ENCODE measurements at regions not wholly inside any gene's neighbourhood (a gene's known extent, or its start where the extent isn't known, plus 50 kb on each side); places are given as distances from the start of the nearest gene placed in this dataset.

DNA sequence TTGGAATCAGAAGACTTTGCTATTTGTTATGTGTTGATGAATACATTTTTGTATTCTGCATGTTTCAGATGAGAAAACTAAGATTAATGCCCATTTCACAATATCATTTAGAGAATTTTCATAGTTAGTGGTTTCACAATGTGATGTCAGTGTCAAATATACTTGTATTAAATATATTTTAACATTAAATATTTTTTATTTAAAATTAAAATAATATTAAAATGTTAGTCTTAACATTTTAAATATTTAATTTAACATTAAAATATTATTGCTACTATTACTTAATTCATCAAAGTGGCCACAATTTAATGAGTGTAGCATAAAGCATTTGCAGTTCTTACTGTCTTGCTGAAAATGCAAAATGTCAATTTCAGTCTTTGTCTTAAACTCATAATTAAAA lies 478.8 kb downstream of the KCNJ2 start:
- TF ChIP-seq, protein P1, sequence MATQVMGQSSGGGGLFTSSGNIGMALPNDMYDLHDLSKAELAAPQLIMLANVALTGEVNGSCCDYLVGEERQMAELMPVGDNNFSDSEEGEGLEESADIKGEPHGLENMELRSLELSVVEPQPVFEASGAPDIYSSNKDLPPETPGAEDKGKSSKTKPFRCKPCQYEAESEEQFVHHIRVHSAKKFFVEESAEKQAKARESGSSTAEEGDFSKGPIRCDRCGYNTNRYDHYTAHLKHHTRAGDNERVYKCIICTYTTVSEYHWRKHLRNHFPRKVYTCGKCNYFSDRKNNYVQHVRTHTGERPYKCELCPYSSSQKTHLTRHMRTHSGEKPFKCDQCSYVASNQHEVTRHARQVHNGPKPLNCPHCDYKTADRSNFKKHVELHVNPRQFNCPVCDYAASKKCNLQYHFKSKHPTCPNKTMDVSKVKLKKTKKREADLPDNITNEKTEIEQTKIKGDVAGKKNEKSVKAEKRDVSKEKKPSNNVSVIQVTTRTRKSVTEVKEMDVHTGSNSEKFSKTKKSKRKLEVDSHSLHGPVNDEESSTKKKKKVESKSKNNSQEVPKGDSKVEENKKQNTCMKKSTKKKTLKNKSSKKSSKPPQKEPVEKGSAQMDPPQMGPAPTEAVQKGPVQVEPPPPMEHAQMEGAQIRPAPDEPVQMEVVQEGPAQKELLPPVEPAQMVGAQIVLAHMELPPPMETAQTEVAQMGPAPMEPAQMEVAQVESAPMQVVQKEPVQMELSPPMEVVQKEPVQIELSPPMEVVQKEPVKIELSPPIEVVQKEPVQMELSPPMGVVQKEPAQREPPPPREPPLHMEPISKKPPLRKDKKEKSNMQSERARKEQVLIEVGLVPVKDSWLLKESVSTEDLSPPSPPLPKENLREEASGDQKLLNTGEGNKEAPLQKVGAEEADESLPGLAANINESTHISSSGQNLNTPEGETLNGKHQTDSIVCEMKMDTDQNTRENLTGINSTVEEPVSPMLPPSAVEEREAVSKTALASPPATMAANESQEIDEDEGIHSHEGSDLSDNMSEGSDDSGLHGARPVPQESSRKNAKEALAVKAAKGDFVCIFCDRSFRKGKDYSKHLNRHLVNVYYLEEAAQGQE (IDR thresholded peaks at IDR 0.05; ENCODE audit: low read depth) = no peak
- no peak for TF ChIP-seq FOXM1 (IDR thresholded peaks at IDR 0.05; ENCODE audit: borderline replicate concordance, low read depth)
- no peak for TF ChIP-seq CREB1 (IDR thresholded peaks at IDR 0.05; ENCODE audit: low read depth)
